Neural cell (in vitro differentiated cells): ENCODE measurements at regions not wholly inside any gene's neighbourhood (a gene's known extent, or its start where the extent isn't known, plus 50 kb on each side); places are given as distances from the start of the nearest gene placed in this dataset.

Experiments used
- H2AFZ ChIP-seq: fragments of 200-600, 300-800 bp; sonication (generic), shearing (Covaris generic); 2 replicates; pipeline ENCODE4 v1.6.0; 2014; ENCODE audit warnings: low read depth, mild to moderate bottlenecking, antibody characterized with exemption, low read length, moderate library complexity
- H3F3A ChIP-seq: fragments of 200-600 bp; shearing (Covaris generic); 2 replicates; pipeline ENCODE4 v1.6.1; 2016; ENCODE audit warnings: mild to moderate bottlenecking, moderate library complexity, mixed read lengths, antibody characterized with exemption, low read length; ENCODE audit not compliant: insufficient read depth, poor library complexity, severe bottlenecking
- H3K27ac ChIP-seq: fragments of 200-600, 300-800 bp; sonication (generic), shearing (Covaris generic); 2 replicates; pipeline ENCODE4 v1.5.1; 2014; ENCODE audit warnings: mild to moderate bottlenecking, low read length, moderate library complexity
- H3K27me3 ChIP-seq: fragments of 300-800, 200-600 bp; sonication (generic), shearing (Covaris generic); 2 replicates; pipeline ENCODE4 v1.6.0; 2014; ENCODE audit warnings: mild to moderate bottlenecking, low read depth, low read length, moderate library complexity; ENCODE audit not compliant: insufficient read depth
- H3K36me3 ChIP-seq: fragments of 300-800, 200-600 bp; sonication (generic), shearing (Covaris generic); 2 replicates; pipeline ENCODE4 v1.5.1; 2014; ENCODE audit warnings: mild to moderate bottlenecking, antibody characterized with exemption, low read length, moderate library complexity; ENCODE audit not compliant: insufficient read depth
- H3K4me2 ChIP-seq: fragments of 300-800, 200-600 bp; sonication (generic), shearing (Covaris generic); 2 replicates; pipeline ENCODE4 v1.6.0; 2014; ENCODE audit warnings: mild to moderate bottlenecking, low read length
- H3K4me3 ChIP-seq: fragments of 300-800, 200-600 bp; sonication (generic), shearing (Covaris generic); 2 replicates; pipeline ENCODE4 v1.5.1; 2014; ENCODE audit warnings: mild to moderate bottlenecking, low read length, moderate library complexity
- H3K79me2 ChIP-seq: fragments of 200-600 bp; shearing (Covaris generic); replicated peaks from 2 replicates; pipeline ENCODE4 v1.6.0; 2014; ENCODE audit warnings: mild to moderate bottlenecking, low read length, moderate library complexity; ENCODE audit not compliant: insufficient read depth
- H3K9ac ChIP-seq: fragments of 300-800, 200-600 bp; sonication (generic), shearing (Covaris generic); 2 replicates; pipeline ENCODE4 v1.6.1; 2016; ENCODE audit warnings: mild to moderate bottlenecking, low read length, mixed read lengths
- H3K9me2 ChIP-seq: fragments of 200-600 bp; shearing (Covaris generic); 2 replicates; pipeline ENCODE4 v1.6.1; 2016; ENCODE audit warnings: mild to moderate bottlenecking, low read length, mixed read lengths; ENCODE audit not compliant: insufficient read depth
- H3K9me3 ChIP-seq: fragments of 200-600, 300-800 bp; sonication (generic), shearing (Covaris generic); 2 replicates; pipeline ENCODE4 v1.6.1; 2016; ENCODE audit warnings: mild to moderate bottlenecking, mixed run types, low read length, moderate library complexity, mixed read lengths
- H4K20me1 ChIP-seq: fragments of 200-600 bp; shearing (Covaris generic); 2 replicates; pipeline ENCODE4 v1.6.1; 2016; ENCODE audit warnings: mild to moderate bottlenecking, mixed run types; ENCODE audit not compliant: insufficient read depth
- CTCF ChIP-seq: fragments of 450-650 bp; IDR thresholded peaks from 2 replicates; pipeline ENCODE4 v1.5.1; 2014; ENCODE audit warnings: antibody characterized with exemption, mild to moderate bottlenecking, moderate library complexity; ENCODE audit not compliant: poor library complexity, severe bottlenecking
- EP300 ChIP-seq: fragments of 450-650 bp; conservative IDR thresholded peaks from 2 replicates; pipeline ENCODE4 v1.6.1; 2014; ENCODE audit warnings: antibody characterized with exemption, mild to moderate bottlenecking, moderate library complexity; ENCODE audit not compliant: poor library complexity, severe bottlenecking
- EZH2 ChIP-seq: fragments of 200-600, 300-800 bp; shearing (Covaris generic), sonication (generic); IDR thresholded peaks from 2 replicates; pipeline ENCODE4 v1.6.1; 2014; ENCODE audit warnings: antibody characterized with exemption, low read length, borderline replicate concordance, mild to moderate bottlenecking; ENCODE audit not compliant: insufficient read depth, poor library complexity, severe bottlenecking
- MXI1 ChIP-seq: fragments of 450-650 bp; conservative IDR thresholded peaks from 2 replicates; pipeline ENCODE4 v1.6.1; 2014; ENCODE audit warnings: antibody characterized with exemption, mild to moderate bottlenecking; ENCODE audit not compliant: poor library complexity, severe bottlenecking
- POLR2AphosphoS5 ChIP-seq: IDR thresholded peaks from 2 replicates; pipeline ENCODE4 v1.6.1; 2012
- RAD21 ChIP-seq: fragments of 450-650 bp; conservative IDR thresholded peaks from 2 replicates; pipeline ENCODE4 v1.6.1; 2014; ENCODE audit warnings: antibody characterized with exemption, mild to moderate bottlenecking, moderate library complexity
- REST ChIP-seq: IDR thresholded peaks from 2 replicates; pipeline ENCODE4 v1.6.1; 2012; ENCODE audit warnings: borderline replicate concordance
- SMC3 ChIP-seq: fragments of 450-650 bp; conservative IDR thresholded peaks from 2 replicates; pipeline ENCODE4 v1.6.1; 2014; ENCODE audit warnings: antibody characterized with exemption, mild to moderate bottlenecking, moderate library complexity; ENCODE audit not compliant: poor library complexity
- TAF1 ChIP-seq: IDR thresholded peaks from 2 replicates; pipeline ENCODE4 v1.6.1; 2012; ENCODE audit warnings: low read depth

GRCh38 chr6:24990236-24990845 is 54.6 kb upstream of the RIPOR2 start:
- Histone ChIP-seq H3K4me3 (no peak overlapping the region), H3K79me2 (no peaks in the 10 kb centered on the region), H3K27ac (no peak overlapping the region), H4K20me1 (no peaks in the 10 kb centered on the region), H3F3A (no peaks in the 10 kb centered on the region), H3K27me3 (no peaks in the 10 kb centered on the region), H3K36me3 (no peaks in the 10 kb centered on the region), H3K9me3 (no peaks in the 10 kb centered on the region), H3K9me2 (no peaks in the 10 kb centered on the region), H3K4me2 (no peak overlapping the region), H3K9ac (no peak overlapping the region), H2AFZ (no peak overlapping the region)
- TF ChIP-seq RAD21 (no peak), POLR2AphosphoS5 (no peak), CTCF (no peak), EP300 (no peak), MXI1 (no peak), SMC3 (no peak), REST (no peak), TAF1 (no peak), EZH2 (no peak)

- H4K20me1 ChIP-seq = no peaks in the 10 kb centered on the region
- peak overlapping the region; percentile 10 for H3K4me3 ChIP-seq
- no peaks in the 10 kb centered on the region for H3F3A ChIP-seq
- H3K79me2 ChIP-seq = no peaks in the 10 kb centered on the region
- H3K36me3 ChIP-seq = no peaks in the 10 kb centered on the region
- no peak overlapping the region for H3K4me2 ChIP-seq
- H3K9me2 ChIP-seq = no peaks in the 10 kb centered on the region
- H3K9ac ChIP-seq = peak overlapping the region; percentile 18
- no peak overlapping the region for H2AFZ ChIP-seq
- TF ChIP-seq CTCF (no peak), REST (no peak), EZH2 (no peak), TAF1 (no peak), POLR2AphosphoS5 (no peak), EP300 (no peak)
- peak overlapping the region; percentile 50 for H3K27ac ChIP-seq
- H3K27me3 ChIP-seq = no peaks in the 10 kb centered on the region
- no peaks in the 10 kb centered on the region for H3K9me3 ChIP-seq
Measured at GRCh38 chr6:24990944-24991809, 55.4 kb upstream of the RIPOR2 start.
